Gastrocnemius medialis (tissue), 4 donors: ENCODE measurements at regions not wholly inside any gene's neighbourhood (a gene's known extent, or its start where the extent isn't known, plus 50 kb on each side); places are given as distances from the start of the nearest gene placed in this dataset.

Source experiments
- CTCF ChIP-seq, 5 experiments: fragments of 450-650 bp in 3 of 5; fragments of 200-600 bp in 2 of 5; sonication (generic) in 2 of 5; IDR thresholded peaks in 4 of 5; conservative IDR thresholded peaks in 1 of 5; 1 replicate in 4 of 5; 2 replicates in 1 of 5; pipeline ENCODE4 v1.5.1; 2016 to 2019; ENCODE audit warnings: antibody characterized with exemption in 5 of 5, mild to moderate bottlenecking in 3 of 5, moderate library complexity in 3 of 5
- POLR2A ChIP-seq, 2 donors: fragments of 450-650 bp; IDR thresholded peaks; one replicate each; pipeline ENCODE4 v1.6.1; 2017; ENCODE audit warnings: antibody characterized with exemption in 2 of 2, mild to moderate bottlenecking in 2 of 2, moderate library complexity in 2 of 2

GRCh38 chr3:107456501-107456900 is 66.3 kb upstream of the BBX start:
- TF ChIP-seq CTCF (IDR thresholded peaks at IDR 0.05 in 4 of 5, conservative IDR thresholded peaks at IDR 0.05 in 1 of 5) (no peak), POLR2A (IDR thresholded peaks at IDR 0.05) (no peak)
